ENCODE measurements at regions not wholly inside any gene's neighbourhood (a gene's known extent, or its start where the extent isn't known, plus 50 kb on each side); places are given as distances from the start of the nearest gene placed in this dataset.

- H3K27ac Mint-ChIP-seq = no peak overlapping the region
- no peak for TF ChIP-seq CTCF (IDR thresholded peaks at IDR 0.05)
- no peak for TF ChIP-seq EZH2 (IDR thresholded peaks at IDR 0.05)
- TF ChIP-seq EZH2phosphoT487 (IDR thresholded peaks at IDR 0.05) = no peak
- H3K4me3 Mint-ChIP-seq = no peak overlapping the region
- H3K9me3 ChIP-seq (ENCODE audit: low read depth) = no peaks in the 10 kb centered on the region
- H3K4me2 ChIP-seq = no peak overlapping the region
- H3K9ac ChIP-seq = no peak overlapping the region
- no peaks in the 10 kb centered on the region for H3K36me3 ChIP-seq
- no peak overlapping the region for H3K27ac ChIP-seq
- H3F3A ChIP-seq (ENCODE audit: low read depth) = no peaks in the 10 kb centered on the region
- H4K20me1 ChIP-seq (ENCODE audit: low read depth) = no peaks in the 10 kb centered on the region
- H3K79me2 ChIP-seq (ENCODE audit: low read depth) = no peaks in the 10 kb centered on the region
- no peaks in the 10 kb centered on the region for H3K9me3 Mint-ChIP-seq
- H3K4me1 Mint-ChIP-seq = peaks cover 3% of the 10 kb centered on the region
- no peak for DNase-seq (ENCODE audit: low spot score)
- H3K36me3 Mint-ChIP-seq = no peaks in the 10 kb centered on the region
- no peak overlapping the region for H3K4me3 ChIP-seq
- no peaks in the 10 kb centered on the region for H3K27me3 Mint-ChIP-seq (ENCODE audit: insufficient read depth, low read depth)
- no peaks in the 10 kb centered on the region for H3K27me3 ChIP-seq
- H3K4me1 ChIP-seq = no peaks in the 10 kb centered on the region
- H2AFZ ChIP-seq (replicated peaks) = no peak overlapping the region
Observed at GRCh38 chr4:17013382-17014006, 115.0 kb upstream of the LDB2 start.

- no peak overlapping the region for H3K9ac ChIP-seq
- H3K36me3 Mint-ChIP-seq = no peaks in the 10 kb centered on the region
- no peaks in the 10 kb centered on the region for H3K4me1 Mint-ChIP-seq
- no peaks in the 10 kb centered on the region for H3K27me3 ChIP-seq
- H3K9me3 Mint-ChIP-seq = no peaks in the 10 kb centered on the region
- H3K4me3 Mint-ChIP-seq = no peak overlapping the region
- no peak for DNase-seq (ENCODE audit: low spot score)
- TF ChIP-seq EZH2 (IDR thresholded peaks at IDR 0.05) (no peak), EZH2phosphoT487 (IDR thresholded peaks at IDR 0.05) (no peak), CTCF (IDR thresholded peaks at IDR 0.05) (no peak)
- H3F3A ChIP-seq (ENCODE audit: low read depth) = no peaks in the 10 kb centered on the region
- no peak overlapping the region for H3K27ac ChIP-seq
- H3K36me3 ChIP-seq = no peaks in the 10 kb centered on the region
- no peak overlapping the region for H2AFZ ChIP-seq (replicated peaks)
- H3K4me1 ChIP-seq = no peaks in the 10 kb centered on the region
- no peaks in the 10 kb centered on the region for H3K9me3 ChIP-seq (ENCODE audit: low read depth)
- H3K4me2 ChIP-seq = no peak overlapping the region
- no peaks in the 10 kb centered on the region for H3K79me2 ChIP-seq (ENCODE audit: low read depth)
- no peak overlapping the region for H3K27ac Mint-ChIP-seq
- no peaks in the 10 kb centered on the region for H4K20me1 ChIP-seq (ENCODE audit: low read depth)
- no peak overlapping the region for H3K4me3 ChIP-seq
- no peaks in the 10 kb centered on the region for H3K27me3 Mint-ChIP-seq (ENCODE audit: insufficient read depth, low read depth)
Observed at GRCh38 chr4:17012451-17012850, 114.0 kb upstream of the LDB2 start.

- peaks cover 8% of the 10 kb centered on the region for H3K4me1 ChIP-seq
- no peak for TF ChIP-seq EZH2phosphoT487 (IDR thresholded peaks at IDR 0.05)
- TF ChIP-seq EZH2 (IDR thresholded peaks at IDR 0.05) = no peak
- no peak for TF ChIP-seq CTCF (IDR thresholded peaks at IDR 0.05)
- H3K4me2 ChIP-seq = no peak overlapping the region
- Mint-ChIP-seq H3K36me3 (no peaks in the 10 kb centered on the region), H3K27ac (no peak overlapping the region), H3K27me3 (ENCODE audit: insufficient read depth, low read depth) (no peaks in the 10 kb centered on the region), H3K4me3 (no peak overlapping the region), H3K9me3 (no peaks in the 10 kb centered on the region), H3K4me1 (peaks cover 7% of the 10 kb centered on the region)
- H3K27me3 ChIP-seq = no peaks in the 10 kb centered on the region
- no peak overlapping the region for H3K9ac ChIP-seq
- no peaks in the 10 kb centered on the region for H3K79me2 ChIP-seq (ENCODE audit: low read depth)
- no peaks in the 10 kb centered on the region for H3K9me3 ChIP-seq (ENCODE audit: low read depth)
- H3K36me3 ChIP-seq = no peaks in the 10 kb centered on the region
- DNase-seq (ENCODE audit: low spot score) = no peak
- H4K20me1 ChIP-seq (ENCODE audit: low read depth) = no peaks in the 10 kb centered on the region
- no peak overlapping the region for H3K27ac ChIP-seq
- H2AFZ ChIP-seq (replicated peaks) = no peak overlapping the region
- H3F3A ChIP-seq (ENCODE audit: low read depth) = no peaks in the 10 kb centered on the region
- H3K4me3 ChIP-seq = no peak overlapping the region
Observed at GRCh38 chr4:17010426-17011087, 112.1 kb upstream of the LDB2 start.

All from neural progenitor cell (in vitro differentiated cells).